Calu3 (cell line): ENCODE measurements at regions not wholly inside any gene's neighbourhood (a gene's known extent, or its start where the extent isn't known, plus 50 kb on each side); places are given as distances from the start of the nearest gene placed in this dataset.

Source experiments
- BruUV-seq: library from RNA; stranded (reverse); fragments of 400-500 nt; replicated peaks from 2 replicates; lab custom pipeline; 2021; lab: Mats Ljungman, UMichigan
- CTCF ChIA-PET: fragments of 300-600 bp; sonication (Branson Sonifier 250); formaldehyde crosslinking; loops from one replicate; lab custom pipeline; 2022; ENCODE audit warnings: antibody characterized with exemption; lab: Charles Lee
- DNase-seq: peaks from one replicate; pipeline ENCODE4 v3.0.0; 2022
- H3K27ac Mint-ChIP-seq: one replicate; pipeline ENCODE4 v1.8.0; 2022; ENCODE audit warnings: mixed read lengths; ENCODE audit not compliant: unreplicated experiment
- H3K27me3 Mint-ChIP-seq: one replicate; pipeline ENCODE4 v1.8.0; 2022; ENCODE audit warnings: mixed read lengths; ENCODE audit not compliant: unreplicated experiment
- H3K36me3 Mint-ChIP-seq: one replicate; pipeline ENCODE4 v1.8.0; 2022; ENCODE audit warnings: mild to moderate bottlenecking, moderate library complexity, mixed read lengths; ENCODE audit not compliant: insufficient read depth, unreplicated experiment
- H3K4me1 Mint-ChIP-seq: one replicate; pipeline ENCODE4 v1.8.0; 2022; ENCODE audit warnings: mild to moderate bottlenecking, low read depth, mixed read lengths; ENCODE audit not compliant: unreplicated experiment
- H3K4me3 Mint-ChIP-seq: one replicate; pipeline ENCODE4 v1.8.0; 2022; ENCODE audit warnings: mild to moderate bottlenecking, low read depth, moderate library complexity, mixed read lengths; ENCODE audit not compliant: unreplicated experiment
- H3K9me3 Mint-ChIP-seq: one replicate; pipeline ENCODE4 v1.8.0; 2022; ENCODE audit warnings: low read depth, mixed read lengths; ENCODE audit not compliant: unreplicated experiment
- intact Hi-C: fragments of 100-400 bp; cut with micrococcal nuclease; formaldehyde crosslinking; loops from one replicate; pipeline ENCODE4 v1.10.0; 2022; ENCODE audit not compliant: unreplicated experiment
- TF ChIP-seq, protein P1 (sequence below): fragments of 200-600 bp; IDR thresholded peaks from one replicate; pipeline ENCODE4 v1.8.0; 2022; ENCODE audit warnings: antibody characterized with exemption; ENCODE audit not compliant: unreplicated experiment

DNA sequence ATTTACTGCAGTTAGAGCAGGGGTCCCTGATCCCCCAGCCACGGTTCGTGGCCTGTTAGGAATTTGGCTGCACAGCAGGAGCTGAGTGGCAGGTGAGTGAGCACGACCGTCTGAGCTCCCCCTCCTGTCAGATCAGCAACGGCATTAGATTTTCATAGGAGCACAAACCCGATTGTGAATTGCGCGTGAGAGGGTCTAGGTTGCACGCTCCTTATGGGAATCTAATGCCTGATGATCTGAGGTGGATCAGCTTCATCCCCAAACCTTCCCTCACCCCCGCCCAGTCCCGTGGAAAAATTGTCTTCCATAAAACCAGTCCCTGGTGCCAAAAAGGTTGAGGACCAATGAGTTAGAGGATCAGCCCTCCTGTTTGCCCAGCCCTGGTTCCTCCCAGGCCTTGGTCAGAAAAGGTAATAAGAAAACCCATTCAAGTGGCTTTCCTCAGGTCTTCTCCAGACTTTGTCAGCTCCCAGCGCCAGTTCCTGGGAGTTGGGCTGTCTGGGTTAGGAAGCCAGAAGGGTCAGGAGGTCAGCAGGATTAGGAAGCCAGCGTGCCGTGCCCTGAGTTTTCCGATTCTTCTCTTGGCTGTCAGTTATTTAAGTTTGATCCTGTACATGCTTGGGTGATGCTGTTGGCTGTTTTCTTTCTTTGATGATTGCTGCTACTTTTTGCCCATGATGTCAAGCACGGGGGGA is 139.9 kb upstream of the PMEPA1 start:
- H3K27me3 Mint-ChIP-seq, result peaks cover 15% of the 10 kb centered on the region

DNA sequence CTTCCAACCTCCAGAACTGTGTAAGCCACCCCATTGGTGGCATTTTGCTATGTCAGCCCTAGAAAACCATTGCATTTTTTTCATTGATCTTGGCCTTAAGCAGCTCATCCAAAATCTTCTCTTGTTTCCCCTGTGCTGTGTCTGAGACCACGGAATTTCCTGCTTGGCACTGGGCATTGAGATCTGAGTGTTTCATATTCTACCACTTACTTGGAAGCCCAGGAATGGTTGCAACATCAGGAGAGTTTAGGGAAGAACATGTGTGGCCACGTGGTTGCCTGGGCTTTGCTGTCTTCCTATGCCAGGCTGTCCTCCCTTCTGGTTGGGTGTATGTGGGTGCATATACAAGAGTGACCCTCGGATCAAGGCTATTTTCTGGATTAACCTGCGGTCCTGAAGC is 139.3 kb upstream of the PMEPA1 start:
- intact Hi-C loops, result no loop called here
- no peak overlapping the region for H3K27ac Mint-ChIP-seq
- no TSS peak for BruUV-seq
- H3K9me3 Mint-ChIP-seq, result peaks cover 2% of the 10 kb centered on the region
- no peaks in the 10 kb centered on the region for H3K36me3 Mint-ChIP-seq
- TF ChIP-seq, protein P1, sequence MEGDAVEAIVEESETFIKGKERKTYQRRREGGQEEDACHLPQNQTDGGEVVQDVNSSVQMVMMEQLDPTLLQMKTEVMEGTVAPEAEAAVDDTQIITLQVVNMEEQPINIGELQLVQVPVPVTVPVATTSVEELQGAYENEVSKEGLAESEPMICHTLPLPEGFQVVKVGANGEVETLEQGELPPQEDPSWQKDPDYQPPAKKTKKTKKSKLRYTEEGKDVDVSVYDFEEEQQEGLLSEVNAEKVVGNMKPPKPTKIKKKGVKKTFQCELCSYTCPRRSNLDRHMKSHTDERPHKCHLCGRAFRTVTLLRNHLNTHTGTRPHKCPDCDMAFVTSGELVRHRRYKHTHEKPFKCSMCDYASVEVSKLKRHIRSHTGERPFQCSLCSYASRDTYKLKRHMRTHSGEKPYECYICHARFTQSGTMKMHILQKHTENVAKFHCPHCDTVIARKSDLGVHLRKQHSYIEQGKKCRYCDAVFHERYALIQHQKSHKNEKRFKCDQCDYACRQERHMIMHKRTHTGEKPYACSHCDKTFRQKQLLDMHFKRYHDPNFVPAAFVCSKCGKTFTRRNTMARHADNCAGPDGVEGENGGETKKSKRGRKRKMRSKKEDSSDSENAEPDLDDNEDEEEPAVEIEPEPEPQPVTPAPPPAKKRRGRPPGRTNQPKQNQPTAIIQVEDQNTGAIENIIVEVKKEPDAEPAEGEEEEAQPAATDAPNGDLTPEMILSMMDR, result no peak
- H3K27me3 Mint-ChIP-seq, result peaks cover 15% of the 10 kb centered on the region
- H3K4me3 Mint-ChIP-seq, result no peak overlapping the region
- CTCF ChIA-PET, result no interaction called here
- DNase-seq, result no peak
- peaks cover 10% of the 10 kb centered on the region for H3K4me1 Mint-ChIP-seq

More for the DNA sequence above, 139.9 kb upstream of the PMEPA1 start:
- TF ChIP-seq, protein P1, result no peak
- CTCF ChIA-PET, result no interaction called here
- intact Hi-C loops, result no loop called here
- Mint-ChIP-seq H3K27ac (no peak overlapping the region), H3K9me3 (peaks cover 2% of the 10 kb centered on the region), H3K4me3 (no peak overlapping the region), H3K36me3 (no peaks in the 10 kb centered on the region), H3K4me1 (peaks cover 10% of the 10 kb centered on the region)
- BruUV-seq, result no TSS peak
- DNase-seq, result no peak

GRCh38 chr20:57848282-57848681 is 138.5 kb upstream of the PMEPA1 start:
- no TSS peak for BruUV-seq
- Mint-ChIP-seq H3K36me3 (no peaks in the 10 kb centered on the region), H3K4me3 (no peak overlapping the region), H3K27ac (no peak overlapping the region), H3K27me3 (peaks cover 15% of the 10 kb centered on the region), H3K9me3 (peaks cover 2% of the 10 kb centered on the region), H3K4me1 (peaks cover 10% of the 10 kb centered on the region)
- CTCF ChIA-PET, result no interaction called here
- intact Hi-C loops, result no loop called here
- no peak for DNase-seq
- TF ChIP-seq, protein P1, result no peak

GRCh38 chr20:57847104-57847503 is 137.3 kb upstream of the PMEPA1 start:
- Mint-ChIP-seq H3K9me3 (peaks cover 2% of the 10 kb centered on the region), H3K27ac (no peak overlapping the region), H3K4me1 (peaks cover 10% of the 10 kb centered on the region), H3K36me3 (no peaks in the 10 kb centered on the region), H3K27me3 (peaks cover 15% of the 10 kb centered on the region), H3K4me3 (no peak overlapping the region)
- TF ChIP-seq, protein P1, result no peak
- DNase-seq, result no peak
- intact Hi-C loops, result no loop called here
- CTCF ChIA-PET, result no interaction called here
- no TSS peak for BruUV-seq
